GM21576 (cell line): ENCODE measurements at regions not wholly inside any gene's neighbourhood (a gene's known extent, or its start where the extent isn't known, plus 50 kb on each side); places are given as distances from the start of the nearest gene placed in this dataset.

ENCODE experiments used
- ATAC-seq: cut with Tn5 transposase; IDR thresholded peaks from one replicate; pipeline ENCODE4 v1.9.1; 2021; ENCODE audit warnings: mild to moderate bottlenecking, moderate library complexity; ENCODE audit not compliant: unreplicated experiment

DNA sequence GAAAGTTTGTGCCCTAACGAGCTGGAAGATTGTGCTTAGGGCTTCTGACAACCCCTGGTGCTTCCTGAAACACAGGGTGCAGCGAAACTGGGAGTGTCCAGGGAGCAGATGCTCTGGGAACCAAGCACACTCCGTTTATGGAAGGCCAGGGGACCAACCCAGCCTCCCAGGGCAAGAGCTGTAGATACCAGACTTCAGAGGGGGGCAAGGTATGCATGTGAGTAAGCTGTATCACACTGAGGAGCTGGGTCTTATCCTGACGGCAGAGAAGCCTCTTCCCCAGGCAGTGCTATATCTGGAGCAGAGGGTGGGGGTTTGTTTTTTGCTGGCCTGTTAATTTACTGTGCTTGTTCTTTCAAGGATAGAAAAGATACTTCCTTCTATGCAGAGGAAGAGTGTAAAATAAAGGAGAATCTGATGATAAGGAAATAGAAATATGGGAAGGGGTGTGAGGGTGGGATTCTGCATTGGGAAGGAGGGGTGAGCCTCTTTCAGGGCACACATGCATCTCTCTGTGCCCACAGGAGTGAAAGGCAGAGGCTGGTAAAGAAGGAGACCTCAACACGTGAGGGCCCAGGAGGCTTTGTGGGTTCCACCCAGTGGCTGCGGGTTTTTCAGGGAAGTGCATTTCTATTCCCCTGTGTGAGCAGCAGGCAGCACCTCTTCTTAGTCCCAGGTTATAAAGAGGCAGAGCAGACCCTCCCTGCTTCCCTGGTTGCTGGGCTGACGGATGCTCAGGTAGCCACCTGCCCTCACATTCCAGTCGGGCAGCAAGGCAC is 314.1 kb downstream of the TCERG1L start:
- ATAC-seq, result no peak

DNA sequence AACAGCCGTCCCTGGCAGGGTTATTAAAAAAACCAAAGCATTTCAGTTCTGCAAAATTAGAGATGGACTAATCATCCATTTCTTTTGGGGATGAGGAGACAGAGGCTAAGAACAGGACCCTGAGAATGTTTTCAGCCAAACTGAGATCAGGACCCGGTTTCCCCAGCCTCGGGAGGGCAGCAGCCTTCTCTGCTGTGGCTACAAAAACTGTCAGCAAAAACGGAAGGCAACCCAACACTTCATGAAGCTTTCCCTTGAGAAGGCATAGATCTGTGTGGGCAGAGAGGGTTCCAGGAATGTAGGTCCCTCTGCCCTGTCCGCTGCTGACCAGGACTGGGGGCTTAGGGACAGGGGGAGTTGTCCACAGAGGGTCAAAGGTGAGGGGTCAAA is 313.5 kb downstream of the TCERG1L start:
- ATAC-seq, result no peak

DNA sequence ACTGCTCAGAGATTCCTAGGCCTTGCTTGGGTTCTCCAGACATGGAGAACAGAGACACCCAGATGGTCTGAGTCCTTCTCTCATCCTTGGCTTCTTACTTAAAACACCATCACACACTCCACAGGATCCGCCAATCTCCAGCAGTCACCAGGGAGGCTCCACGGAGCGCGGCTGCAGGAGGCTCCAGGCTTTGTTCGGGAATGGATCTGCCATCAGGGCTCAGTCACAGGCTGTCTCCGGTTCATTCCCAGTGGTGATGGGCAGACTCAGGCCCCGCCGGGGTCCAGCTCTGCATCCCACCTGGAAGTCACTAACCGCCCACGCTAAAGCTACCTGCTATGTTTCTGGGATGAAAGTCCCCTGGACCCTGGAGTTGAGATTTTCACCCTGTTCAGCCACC is 312.9 kb downstream of the TCERG1L start:
- ATAC-seq, result no peak

DNA sequence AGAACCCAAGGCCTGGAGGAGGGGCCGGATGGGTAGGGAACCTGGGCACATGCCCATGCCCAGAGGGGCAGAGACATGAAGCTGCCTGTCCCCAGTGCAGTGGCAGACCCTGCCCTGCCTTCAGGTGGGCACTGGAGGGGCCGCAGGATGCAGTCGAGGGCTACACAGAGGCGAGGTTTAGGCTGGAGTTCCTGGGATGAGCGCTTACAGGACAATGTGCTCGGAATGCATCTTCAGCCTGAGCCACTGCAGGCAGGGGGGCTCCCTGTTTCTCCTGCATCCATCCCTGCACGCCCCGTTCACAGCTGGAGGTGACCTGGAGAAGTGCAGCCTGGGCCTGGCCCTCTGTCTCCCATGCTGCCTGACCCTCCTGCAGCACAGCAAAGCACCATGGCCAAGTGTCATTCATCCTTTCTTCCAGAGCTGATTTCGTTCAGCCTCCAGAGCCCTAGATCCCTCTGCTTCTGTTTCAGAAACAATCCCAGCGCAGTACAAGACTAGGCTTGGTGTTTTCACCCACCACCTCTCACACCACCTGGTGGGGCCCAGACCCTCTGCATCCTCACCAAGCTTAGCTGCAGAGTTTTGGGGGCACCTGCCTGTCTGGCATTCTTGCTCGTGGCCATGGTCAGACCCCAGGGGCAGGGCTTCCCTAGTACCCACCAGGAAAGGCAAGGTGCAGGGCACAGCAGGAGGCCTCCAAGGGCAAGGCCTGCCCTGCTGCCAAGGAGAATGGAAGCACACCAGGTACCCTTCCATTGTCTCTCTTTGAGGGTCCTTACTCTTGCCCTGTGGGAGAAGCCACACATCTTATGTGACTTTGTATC is 311.9 kb downstream of the TCERG1L start:
- ATAC-seq, result no peak

DNA sequence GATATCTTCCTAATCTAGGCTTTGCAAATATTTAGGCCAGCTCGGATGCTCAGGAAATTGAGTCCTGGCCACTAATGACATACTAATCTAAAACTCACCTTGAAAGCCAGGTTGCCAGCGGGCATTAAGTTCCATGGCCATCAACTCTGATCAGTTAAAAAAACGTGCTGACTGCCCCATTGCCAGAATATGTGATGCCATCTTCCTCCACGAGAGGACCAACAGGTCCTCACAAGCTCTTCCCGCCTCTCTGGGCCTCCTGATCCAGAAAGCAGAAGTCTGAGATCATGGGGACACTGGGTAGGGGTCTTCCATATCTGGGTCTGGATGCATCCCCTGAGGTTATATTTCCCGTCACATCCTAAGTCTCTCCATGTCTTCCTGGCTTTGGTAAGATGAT is 311.3 kb downstream of the TCERG1L start:
- ATAC-seq, result no peak

DNA sequence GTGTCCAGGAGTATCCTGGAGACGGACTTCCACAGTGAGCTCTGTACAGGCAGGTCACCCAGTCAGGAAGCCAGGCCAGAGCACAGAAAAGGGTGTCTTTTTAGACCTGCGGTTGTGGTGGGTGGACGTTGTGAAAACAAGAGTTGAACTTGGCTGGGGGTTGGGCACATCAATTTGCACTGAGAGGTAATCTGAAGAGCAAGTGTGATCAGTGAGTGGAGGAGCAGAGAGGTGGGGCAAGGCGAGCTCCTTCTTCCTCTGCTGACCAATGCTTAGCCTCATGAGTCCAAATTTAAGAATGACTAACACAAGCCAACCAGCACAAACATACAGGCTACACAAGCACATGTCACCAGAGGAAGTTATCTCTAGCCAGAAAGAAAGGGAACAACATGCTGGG is 310.8 kb downstream of the TCERG1L start:
- no peak for ATAC-seq

DNA sequence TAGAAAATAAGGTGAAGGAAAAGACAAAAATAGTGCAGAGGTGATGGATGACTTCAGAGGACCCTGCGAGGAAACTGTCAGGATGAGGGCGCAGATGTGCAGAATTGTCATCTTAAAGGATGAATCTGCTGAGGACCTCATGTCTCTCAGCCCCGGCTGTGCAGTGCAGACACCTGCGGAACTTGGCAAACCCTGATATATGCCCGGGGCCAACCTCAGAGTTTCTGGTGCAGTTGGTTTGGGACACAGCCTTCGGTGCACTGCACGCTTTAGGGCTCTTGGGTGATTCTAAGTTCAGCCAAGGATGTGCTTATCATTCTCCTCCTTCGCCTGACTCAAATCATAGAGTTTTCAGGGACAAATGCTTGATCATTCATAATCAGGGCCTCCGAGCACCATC is 310.1 kb downstream of the TCERG1L start:
- ATAC-seq, result no peak

DNA sequence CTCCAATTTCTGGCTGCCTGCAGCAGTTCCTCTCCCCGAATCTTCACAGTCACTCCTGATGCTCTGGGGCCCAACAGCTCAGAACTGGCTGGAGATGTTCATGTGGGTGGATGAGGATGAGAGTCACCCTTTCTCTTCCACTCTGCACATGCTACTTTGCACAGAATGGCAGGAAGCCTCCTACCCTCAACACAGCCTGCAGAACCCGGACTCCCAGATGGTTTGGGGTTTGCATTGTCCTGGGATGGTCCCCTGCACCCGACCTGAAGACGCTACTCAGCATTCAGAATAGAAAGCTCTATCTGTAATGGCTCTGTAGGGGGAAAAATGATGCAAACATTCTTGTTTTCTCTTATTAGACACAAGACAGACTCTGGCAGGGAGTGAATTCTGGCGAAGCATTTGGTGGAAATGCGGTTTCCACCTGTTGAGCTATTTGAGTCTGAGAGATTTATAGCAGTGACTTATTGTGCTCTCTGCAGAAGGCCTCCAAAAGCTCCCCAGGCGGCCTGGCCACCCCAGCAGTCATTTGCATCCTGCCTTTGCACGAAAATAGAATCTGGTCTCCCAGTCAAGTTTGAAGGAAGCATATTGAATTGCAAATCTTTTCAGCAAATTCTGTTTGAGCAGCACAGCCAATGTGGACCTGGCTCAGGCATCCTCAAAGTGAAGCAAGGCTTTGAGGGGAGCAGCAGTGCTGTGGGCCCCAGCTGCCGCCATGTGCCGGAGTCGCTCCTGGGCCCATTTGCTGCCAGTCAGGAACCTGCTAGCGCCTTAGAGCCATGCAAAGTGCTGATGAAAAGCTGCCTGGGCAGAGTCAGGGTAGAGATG is 309.3 kb downstream of the TCERG1L start:
- ATAC-seq, result no peak

DNA sequence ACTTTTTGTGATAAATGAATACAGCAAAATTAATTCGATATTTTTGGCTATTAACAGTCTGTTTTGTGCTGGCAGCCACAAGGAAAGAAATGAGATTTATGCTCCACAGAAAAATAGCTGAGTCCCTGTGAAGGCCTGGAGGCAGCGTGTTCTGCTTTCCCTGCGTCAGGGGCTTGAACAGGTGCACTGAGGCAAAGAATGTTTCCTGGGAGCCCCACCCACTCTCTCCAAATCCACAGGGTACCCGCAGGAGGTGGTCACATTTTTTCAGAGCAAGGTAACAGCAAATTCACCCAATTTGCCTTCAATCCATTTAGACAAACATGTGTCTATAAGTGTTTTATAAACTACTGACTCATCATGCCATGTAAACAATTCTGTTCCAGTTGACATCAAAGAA is 308.1 kb downstream of the TCERG1L start:
- ATAC-seq, result no peak

DNA sequence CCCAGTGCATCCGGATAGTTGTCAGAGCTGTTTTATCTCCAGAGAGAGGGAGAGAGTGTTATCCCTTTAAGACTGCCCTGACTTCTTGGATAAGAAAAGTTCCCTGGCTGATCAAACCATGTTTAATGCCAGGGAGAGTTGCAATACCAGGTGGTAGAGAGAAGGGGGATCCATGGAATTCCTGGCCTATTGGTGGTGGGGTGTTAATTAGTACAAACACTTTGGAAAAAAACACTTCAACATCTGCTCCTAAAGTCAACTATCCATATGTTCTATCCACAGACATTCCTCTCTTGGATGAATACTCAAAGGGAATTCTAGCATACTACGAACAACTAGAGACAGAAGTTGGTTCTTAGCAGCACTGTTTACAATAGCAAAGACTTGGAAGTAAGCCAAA is 307.2 kb downstream of the TCERG1L start:
- ATAC-seq, result no peak

DNA sequence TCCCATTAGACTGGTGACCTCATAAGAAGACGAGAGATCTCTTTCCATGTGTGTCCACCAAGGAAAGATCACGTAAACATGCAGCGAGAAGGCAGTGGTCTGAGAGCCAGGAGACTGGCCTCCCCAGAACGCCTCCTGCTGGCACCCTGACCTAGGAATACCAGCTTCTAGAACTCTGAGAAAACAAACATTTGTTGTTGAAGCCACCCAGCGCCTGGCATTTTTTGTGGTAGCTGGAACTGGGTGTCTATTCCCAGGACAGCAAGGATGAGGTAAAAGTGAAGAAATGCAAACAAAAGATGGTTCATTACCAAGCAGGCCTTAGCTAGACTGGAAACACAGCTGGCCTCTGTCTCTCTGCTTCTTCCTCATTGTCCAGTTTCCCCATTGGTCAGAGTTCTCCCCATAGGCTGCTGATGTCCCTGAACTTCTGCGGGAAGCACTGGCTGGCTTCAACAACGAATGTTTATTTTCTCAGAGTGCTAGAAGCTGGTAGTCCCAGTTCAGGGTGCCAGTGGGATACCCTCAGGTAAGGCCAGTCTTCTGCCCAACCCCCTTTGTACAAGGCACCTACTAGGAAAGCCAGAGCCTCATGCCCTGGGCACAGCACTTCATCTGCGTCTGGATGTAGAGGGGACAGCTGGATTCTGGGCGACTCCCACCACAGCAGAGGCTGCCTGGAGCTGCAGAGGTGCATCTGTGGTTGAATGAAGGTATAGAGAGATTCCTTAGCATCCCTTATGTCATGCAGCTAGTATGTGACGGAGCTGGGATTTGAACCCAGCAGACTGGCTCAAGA is 304.9 kb downstream of the TCERG1L start:
- ATAC-seq, result no peak

DNA sequence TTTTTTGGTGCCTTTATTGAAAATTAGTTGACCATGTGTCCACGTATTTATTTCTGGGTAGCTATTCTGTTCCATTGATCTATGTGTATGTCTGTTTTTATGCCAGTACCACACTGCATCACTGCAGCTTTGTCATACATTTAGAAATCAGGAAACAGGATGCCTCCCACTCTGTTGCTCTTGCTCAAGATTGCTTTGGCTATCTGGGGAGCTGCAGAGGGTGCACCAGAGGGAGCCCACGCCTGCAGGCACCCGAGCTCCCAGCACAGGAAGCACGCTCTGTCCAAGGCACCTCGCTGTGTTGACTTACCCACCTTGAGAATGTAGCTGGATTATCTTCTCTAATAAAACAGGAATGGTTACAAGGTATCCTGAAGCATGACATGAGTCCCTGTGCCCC is 301.7 kb downstream of the TCERG1L start:
- ATAC-seq, result no peak

DNA sequence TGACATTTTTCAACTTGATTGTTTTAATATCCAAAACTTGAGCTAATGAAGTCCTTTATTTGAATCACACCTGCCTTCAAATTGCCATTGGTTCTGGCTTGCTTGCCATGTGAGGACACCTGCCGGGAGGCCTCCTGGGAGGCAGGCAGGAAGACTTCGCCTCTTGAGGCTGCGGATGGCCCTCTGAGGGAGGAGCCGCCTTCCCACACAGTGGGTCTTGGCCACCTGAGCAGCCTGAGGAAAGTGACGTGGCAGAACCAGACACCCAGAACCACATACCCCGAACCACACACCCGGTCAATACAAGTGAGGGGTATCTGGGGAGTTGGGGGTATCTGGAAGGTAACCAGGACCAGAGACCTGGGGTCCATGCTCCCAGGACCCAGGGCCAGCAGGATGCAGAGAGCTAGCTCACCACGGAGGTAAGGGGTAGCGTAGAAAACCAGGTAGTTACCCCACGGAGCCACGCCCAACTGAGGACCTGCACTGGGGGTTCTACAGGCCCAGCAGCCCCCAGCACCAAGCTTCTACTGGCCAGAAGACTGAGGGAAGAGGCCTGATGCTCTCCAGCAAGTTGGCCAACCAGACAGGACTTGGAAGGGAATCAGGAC is 300.5 kb downstream of the TCERG1L start:
- no peak for ATAC-seq

DNA sequence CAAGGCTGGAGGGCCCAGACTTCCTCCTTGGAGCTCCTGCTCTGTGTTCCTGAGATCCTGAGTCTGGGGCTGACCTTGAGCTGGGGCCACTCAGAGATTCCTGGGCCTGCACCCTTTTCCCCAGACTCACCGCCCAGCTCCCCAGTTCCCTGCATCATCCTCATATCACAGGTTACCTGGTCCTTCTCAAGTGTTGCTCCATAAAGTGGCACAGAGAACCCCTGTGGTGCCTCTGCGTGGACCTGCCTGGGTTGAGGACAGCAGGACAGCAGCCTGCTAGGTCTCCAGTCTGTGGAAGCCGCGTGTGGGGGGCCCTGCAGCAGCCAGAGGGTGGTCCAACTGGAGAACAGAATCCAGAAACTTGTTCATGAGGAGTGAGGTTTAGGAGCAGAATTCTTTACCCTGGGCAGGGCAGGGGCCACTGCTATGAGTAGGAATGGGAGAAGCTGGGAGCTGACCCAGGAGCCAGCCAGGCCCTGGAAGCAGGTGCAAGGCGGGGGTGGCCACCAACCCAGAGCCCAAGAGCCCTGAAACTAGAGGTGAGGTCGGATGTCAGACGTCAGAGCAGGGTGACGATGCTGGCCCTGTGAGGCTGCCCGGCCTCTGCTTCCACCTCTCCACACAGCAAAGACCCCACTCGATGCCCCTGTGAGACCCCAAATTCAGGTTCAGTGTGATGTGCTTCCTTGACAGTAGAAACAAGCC is 299.4 kb downstream of the TCERG1L start:
- no peak for ATAC-seq

DNA sequence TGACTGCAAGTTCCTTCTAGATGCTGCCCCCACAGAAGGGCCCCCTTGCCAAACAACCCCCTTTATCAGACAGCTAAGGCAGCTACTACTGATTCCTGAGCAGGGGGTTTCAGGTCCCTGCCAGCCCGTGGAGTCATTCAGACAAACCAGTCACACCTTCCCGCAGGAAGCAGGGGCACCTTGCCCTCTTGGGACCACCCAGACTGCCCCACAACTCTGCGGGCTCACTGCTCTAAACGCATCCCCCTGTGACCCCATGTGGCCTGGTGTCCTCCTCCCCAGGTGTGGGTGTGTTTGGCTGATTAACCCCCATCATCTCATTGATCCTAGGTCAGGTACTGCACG is 298.9 kb downstream of the TCERG1L start:
- ATAC-seq, result no peak

DNA sequence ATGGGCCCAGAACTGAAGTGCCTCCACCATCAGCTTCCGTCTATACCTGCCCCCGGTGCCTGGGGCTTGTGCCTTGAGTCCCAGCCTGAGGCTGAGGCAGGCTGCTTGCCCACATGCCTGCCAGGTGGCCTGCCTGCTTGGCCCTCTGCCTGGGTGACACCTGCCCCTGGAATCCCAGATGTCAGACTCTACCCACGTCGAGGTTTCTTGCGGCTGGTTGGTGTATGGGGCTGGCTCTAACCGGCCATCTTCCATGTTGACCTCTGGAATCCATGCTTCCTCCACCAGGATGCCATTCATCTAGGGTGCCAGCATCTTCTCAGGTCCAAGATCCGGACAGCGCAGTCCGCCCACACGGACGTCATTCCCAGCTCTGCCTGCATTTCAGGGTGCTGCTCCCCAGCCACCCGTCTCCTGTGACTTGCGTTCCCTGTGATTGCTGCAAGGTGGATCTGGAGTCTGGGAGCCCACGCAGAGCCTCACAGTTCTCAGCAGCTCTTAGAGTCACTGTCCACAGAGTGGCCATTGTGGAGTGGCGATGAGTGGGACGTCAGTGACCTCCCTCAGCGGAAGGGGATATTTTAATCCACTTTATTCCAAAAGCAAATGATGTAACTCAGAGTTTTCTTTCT is 298.1 kb downstream of the TCERG1L start:
- no peak for ATAC-seq

DNA sequence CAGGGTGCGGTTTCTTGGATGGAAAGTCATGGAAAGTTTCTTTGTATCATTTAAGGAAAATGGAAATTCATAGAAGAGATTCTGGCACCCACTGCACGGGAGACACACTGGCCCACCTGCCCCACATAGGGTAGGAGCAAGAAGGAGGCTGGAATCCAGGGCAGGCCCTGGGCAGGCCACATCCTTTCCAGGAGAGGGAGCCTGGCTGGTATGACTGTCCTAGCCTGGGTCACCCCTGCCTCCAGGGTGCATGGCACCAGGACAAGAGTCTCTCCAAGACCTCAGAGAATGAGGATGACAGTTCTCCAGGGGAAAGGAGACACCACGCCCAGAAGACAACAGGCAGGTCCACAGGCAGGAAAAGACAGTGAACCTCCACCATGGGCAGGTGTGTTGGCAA is 297.2 kb downstream of the TCERG1L start:
- ATAC-seq, result no peak

DNA sequence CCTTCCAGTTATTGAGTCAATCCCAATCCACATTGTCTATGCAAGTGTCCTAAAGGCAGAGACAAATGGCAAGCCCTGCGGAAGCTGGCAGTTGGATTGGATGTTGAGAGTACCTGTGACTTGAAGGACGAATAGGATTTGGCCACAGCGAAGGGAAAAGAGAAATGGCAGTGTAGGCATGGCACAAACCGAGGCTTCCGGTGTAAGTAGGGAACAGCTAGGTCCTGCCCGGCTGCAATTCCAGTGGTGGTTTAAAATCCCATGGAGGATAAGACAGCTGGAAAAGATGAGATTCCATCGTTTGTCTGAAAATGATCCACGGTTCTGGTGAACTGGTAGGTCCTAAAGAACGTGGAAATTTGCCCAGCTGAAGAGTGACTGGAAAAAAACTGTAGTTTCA is 296.2 kb downstream of the TCERG1L start:
- no peak for ATAC-seq

DNA sequence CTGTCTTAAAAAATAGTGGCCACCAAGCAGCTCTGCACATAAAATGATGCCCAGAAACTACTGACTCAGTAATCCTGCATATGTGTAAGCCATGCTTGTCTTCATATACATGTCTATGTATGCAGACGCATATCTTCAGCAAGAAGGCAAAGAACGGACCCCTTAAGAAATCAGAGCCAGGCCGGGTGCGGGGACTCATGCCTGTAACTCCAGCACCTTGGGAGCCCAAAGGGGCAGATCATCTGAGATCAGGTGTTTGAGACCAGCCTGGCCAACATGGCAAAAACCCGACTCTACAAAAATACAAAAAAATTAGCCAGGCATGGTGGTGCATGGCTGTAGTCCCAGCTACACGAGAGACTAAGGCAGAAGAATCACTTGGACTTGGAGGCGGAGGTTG is 295.0 kb downstream of the TCERG1L start:
- ATAC-seq, result no peak
